Lung (tissue), 11 donors: ENCODE measurements at regions not wholly inside any gene's neighbourhood (a gene's known extent, or its start where the extent isn't known, plus 50 kb on each side); places are given as distances from the start of the nearest gene placed in this dataset.
"Not testable (repeated sequence)": the region's sequence is repeated elsewhere in the genome, so short reads cannot be mapped to it uniquely, and the experiment has no call there.

ENCODE experiments used
- ATAC-seq: fragments of 200-7000 bp; cut with Tn5 transposase; one replicate; pipeline ENCODE4 v1.9.1; 2020; ENCODE audit warnings: moderate number of reproducible peaks; ENCODE audit not compliant: insufficient read depth, low FRiP score
- DNase-seq, 3 donors: peaks; one replicate each; pipeline ENCODE4 v3.0.0-alpha.2; 2013 to 2017
- H3K27ac ChIP-seq, 2 donors: one replicate each; pipeline ENCODE4 v1.5.1; 2013; ENCODE audit warnings: mild to moderate bottlenecking in 2 of 2, moderate library complexity in 2 of 2, control low read depth in 1 of 2, inconsistent platforms in 1 of 2, low read depth in 1 of 2, low read length in 1 of 2
- H3K27me3 ChIP-seq, 3 donors: one replicate each; pipeline ENCODE4 v1.5.1; 2013; ENCODE audit warnings: low read length in 2 of 3; ENCODE audit not compliant: control insufficient read depth in 3 of 3, insufficient read depth in 3 of 3
- H3K36me3 ChIP-seq, 4 donors: one replicate each; pipeline ENCODE4 v1.5.1; 2013; ENCODE audit warnings: low read length in 4 of 4, mild to moderate bottlenecking in 1 of 4, moderate library complexity in 1 of 4; ENCODE audit not compliant: control insufficient read depth in 4 of 4, insufficient read depth in 4 of 4
- H3K4me1 ChIP-seq, 5 donors: one replicate each; pipeline ENCODE4 v1.5.1; 2013; ENCODE audit warnings: low read length in 5 of 5, mild to moderate bottlenecking in 2 of 5, moderate library complexity in 1 of 5; ENCODE audit not compliant: control insufficient read depth in 5 of 5, insufficient read depth in 5 of 5
- H3K4me3 ChIP-seq: one replicate; pipeline ENCODE4 v1.5.1; 2013; ENCODE audit warnings: mild to moderate bottlenecking, control low read depth, moderate library complexity
- H3K9ac ChIP-seq, 2 donors: one replicate each; pipeline ENCODE4 v1.5.1; 2013; ENCODE audit warnings: low read length in 2 of 2, control low read depth in 1 of 2; ENCODE audit not compliant: insufficient read depth in 1 of 2
- H3K9me3 ChIP-seq, 4 donors: one replicate each; pipeline ENCODE4 v1.5.1; 2013; ENCODE audit warnings: low read length in 3 of 4, mild to moderate bottlenecking in 1 of 4, moderate library complexity in 1 of 4; ENCODE audit not compliant: control insufficient read depth in 4 of 4, insufficient read depth in 3 of 4
- CTCF ChIP-seq: IDR thresholded peaks from 2 replicates; pipeline ENCODE4 v1.5.1; 2012; ENCODE audit warnings: mild to moderate bottlenecking; ENCODE audit errors: control extremely low read depth, extremely low read depth
- WGBS, 2 donors: extraction: QIAGEN DNeasy Blood & Tissue Kit; methylation state at CpG; one replicate each; pipeline ENCODE4 v1.1.7; 2013; 5-methylcytosine and 5-hydroxymethylcytosine counted together
- donor health status: control.
- donor health status: control.
- donor health status: Bipolar disorder and iron deficiency.
- donor health status: healthy.
- donor health status: DM: yes; HTN: yes; CAD: no.

DNA sequence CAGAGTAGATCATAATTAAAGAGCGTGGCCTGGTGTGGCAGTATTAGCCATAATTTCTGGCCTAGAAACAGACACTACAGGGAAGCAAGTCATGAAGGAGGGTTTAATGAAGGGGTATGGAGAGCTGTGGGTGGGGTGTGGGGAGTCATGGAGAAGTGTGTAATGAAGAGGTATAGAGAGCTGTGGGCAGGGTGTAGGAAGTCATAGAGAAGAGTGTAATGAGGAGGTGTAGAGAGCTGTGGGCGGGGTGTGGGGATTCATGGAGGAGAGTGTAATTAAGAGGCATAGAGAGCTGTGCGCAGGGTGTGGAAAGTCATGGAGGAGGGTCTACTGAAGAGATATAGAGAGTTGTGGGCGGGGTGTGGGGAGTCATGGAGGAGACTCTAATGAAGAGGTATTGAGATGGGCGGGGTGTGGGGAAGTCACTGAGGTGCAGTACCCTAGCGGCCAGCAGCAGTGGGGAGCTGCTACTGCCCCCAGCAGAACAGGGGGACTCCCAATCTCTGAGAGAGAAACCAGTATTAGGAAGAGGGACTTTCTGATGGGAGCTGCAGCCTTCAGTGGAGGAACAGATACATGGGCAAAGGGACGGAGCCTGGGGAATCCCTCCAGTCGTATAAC, 145.4 kb upstream of the FOXA2 start:
- Histone ChIP-seq H3K4me3 (no peak overlapping the region), H3K9ac (no peak overlapping the region), H3K27ac (no peak overlapping the region), H3K9me3 (peaks cover 0 to 5% (median 0%) of the 10 kb centered on the region in 4 donors), H3K4me1 (no peaks in the 10 kb centered on the region), H3K36me3 (no peaks in the 10 kb centered on the region), H3K27me3 (no peaks in the 10 kb centered on the region)
- ATAC-seq: no peak
- WGBS, 2 donors: 92 to 97% methylated on average over 8 of the region's 8 CpGs
- no peak for DNase-seq
- no peak for TF ChIP-seq CTCF

DNA sequence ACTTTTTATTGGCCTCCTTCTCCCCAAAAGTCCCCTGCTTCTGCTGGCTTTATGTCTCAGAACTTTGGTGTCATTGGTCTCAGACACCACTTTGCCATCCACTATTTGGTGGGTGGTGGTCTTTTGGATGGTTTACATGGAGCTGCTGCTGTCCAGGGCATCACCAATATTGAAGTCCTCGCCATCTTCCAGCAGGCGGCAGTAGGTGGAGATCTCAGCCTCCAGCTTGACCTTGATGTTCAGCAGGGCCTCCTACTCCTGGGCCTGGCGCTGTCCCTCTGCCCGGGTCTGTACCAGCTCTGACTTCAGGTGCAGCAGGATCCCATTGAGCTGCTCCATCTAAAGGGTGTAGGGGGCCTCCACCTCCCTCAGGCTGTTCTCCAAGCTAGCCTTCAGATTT, 148.4 kb upstream of the FOXA2 start:
- ATAC-seq: no peak
- H3K9me3 ChIP-seq: peaks cover 0 to 5% (median 0%) of the 10 kb centered on the region in 4 donors
- no peak overlapping the region for H3K9ac ChIP-seq
- WGBS, 2 donors: 94 to 95% methylated on average over 4 of the region's 4 CpGs
- no peaks in the 10 kb centered on the region for H3K27me3 ChIP-seq
- H3K27ac ChIP-seq: no peak overlapping the region
- no peak for TF ChIP-seq CTCF
- no peaks in the 10 kb centered on the region for H3K4me1 ChIP-seq
- H3K4me3 ChIP-seq: no peak overlapping the region
- DNase-seq: no peak
- no peaks in the 10 kb centered on the region for H3K36me3 ChIP-seq

DNA sequence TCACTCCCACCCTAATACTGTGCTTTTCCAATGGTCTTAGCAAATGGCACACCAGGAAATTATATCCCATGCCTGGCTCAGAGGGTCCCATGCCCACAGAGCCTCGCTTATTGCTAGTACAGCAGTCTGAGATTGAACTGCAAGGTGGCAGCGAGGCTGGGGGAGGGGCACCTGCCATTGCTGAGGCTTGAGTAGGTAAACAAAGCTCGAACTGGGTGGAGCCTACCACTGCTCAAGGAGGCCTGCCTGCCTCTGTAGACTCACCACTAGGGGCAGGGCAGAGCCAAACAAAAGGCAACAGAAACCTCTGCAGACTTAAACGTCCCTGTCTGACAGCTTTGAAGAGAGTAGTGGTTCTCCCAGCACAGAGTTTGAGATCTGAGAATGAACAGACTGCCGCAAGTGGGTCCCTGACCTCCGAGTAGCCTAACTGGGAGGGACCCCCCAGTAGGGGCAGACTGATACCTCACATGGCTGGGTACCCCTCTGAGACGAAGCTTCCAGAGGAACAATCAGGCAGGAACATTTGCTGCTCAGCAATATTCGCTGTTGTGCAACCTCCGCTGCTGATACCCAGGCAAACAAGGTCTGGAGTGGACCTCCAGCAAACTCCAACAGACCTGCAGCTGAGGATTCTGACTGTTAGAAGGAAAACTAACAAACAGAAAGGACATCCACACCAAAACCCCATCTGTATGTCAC, 150.7 kb upstream of the FOXA2 start:
- not testable (repeated sequence) for H3K9me3 ChIP-seq, DNase-seq, H3K4me3 ChIP-seq, ATAC-seq, H3K36me3 ChIP-seq, H3K9ac ChIP-seq, H3K4me1 ChIP-seq, H3K27me3 ChIP-seq, H3K27ac ChIP-seq
- WGBS, 2 donors: 82 to 91% methylated on average over 9 of the region's 9 CpGs

DNA sequence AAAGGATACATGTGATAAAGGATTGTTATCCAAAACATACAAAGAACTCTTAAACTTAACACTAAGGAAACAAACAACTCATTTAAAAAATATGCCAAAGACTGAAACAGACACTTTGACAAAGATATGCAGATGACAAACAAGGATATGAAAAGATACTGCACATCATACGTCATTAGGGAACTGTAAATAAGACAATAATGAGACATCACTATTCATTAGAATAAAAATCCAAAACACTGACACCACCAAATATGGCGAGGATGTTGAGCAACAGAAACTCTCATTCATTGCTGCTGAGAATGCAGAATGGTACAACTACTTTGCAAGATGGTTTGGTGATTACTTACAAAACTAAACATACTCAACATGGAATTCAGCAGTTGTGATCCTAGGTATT, 156.5 kb upstream of the FOXA2 start:
- DNase-seq: no peak
- 84 to 91% methylated on average over 2 of the region's 2 CpGs for WGBS, 2 donors
- no peaks in the 10 kb centered on the region for H3K27me3 ChIP-seq
- no peak overlapping the region for H3K27ac ChIP-seq
- H3K36me3 ChIP-seq: no peaks in the 10 kb centered on the region
- ATAC-seq: no peak
- H3K9me3 ChIP-seq: no peaks in the 10 kb centered on the region
- no peak for TF ChIP-seq CTCF
- no peak overlapping the region for H3K9ac ChIP-seq
- H3K4me1 ChIP-seq: peaks cover 0 to 1% (median 0%) of the 10 kb centered on the region in 5 donors
- no peak overlapping the region for H3K4me3 ChIP-seq
